Midbrain (tissue), 1 donor: ENCODE measurements at regions not wholly inside any gene's neighbourhood (a gene's known extent, or its start where the extent isn't known, plus 50 kb on each side); places are given as distances from the start of the nearest gene placed in this dataset.

ENCODE experiments used
- DNase-seq: peaks from one replicate; lab custom pipeline; 2025; lab: John Stamatoyannopoulos, UW

- no peak for DNase-seq
These were observed 201.7 kb upstream of the NLRP1 start for GRCh38 chr17:5785867-5786509.

- DNase-seq, result no peak
These were observed 202.2 kb upstream of the NLRP1 start for GRCh38 chr17:5786510-5786875.

- no peak for DNase-seq
These were observed 204.1 kb upstream of the NLRP1 start for GRCh38 chr17:5788266-5788900.

- no peak for DNase-seq
These were observed 205.2 kb upstream of the NLRP1 start for GRCh38 chr17:5789528-5789927.

GRCh38 chr17:5793157-5793556 lies 208.8 kb upstream of the NLRP1 start:
- no peak for DNase-seq

- DNase-seq, result no peak
These were observed 209.6 kb upstream of the NLRP1 start for GRCh38 chr17:5793899-5794298.

GRCh38 chr17:5794385-5794784 lies 210.1 kb upstream of the NLRP1 start:
- DNase-seq, result no peak

GRCh38 chr17:5794881-5795506 lies 210.7 kb upstream of the NLRP1 start:
- DNase-seq, result no peak

- DNase-seq, result no peak
These were observed 213.2 kb upstream of the NLRP1 start for GRCh38 chr17:5797447-5798050.

GRCh38 chr17:5798094-5798493 lies 213.8 kb upstream of the NLRP1 start:
- DNase-seq, result no peak

GRCh38 chr17:5800131-5800530 lies 215.8 kb upstream of the NLRP1 start:
- no peak for DNase-seq

GRCh38 chr17:5800646-5801045 lies 216.3 kb upstream of the NLRP1 start:
- DNase-seq, result no peak

- DNase-seq, result no peak
These were observed 219.9 kb upstream of the NLRP1 start for GRCh38 chr17:5804251-5804650.

- no peak for DNase-seq
These were observed 224.7 kb upstream of the NLRP1 start for GRCh38 chr17:5809056-5809455.

GRCh38 chr17:5809580-5810188 lies 225.4 kb upstream of the NLRP1 start:
- DNase-seq, result no peak

- no peak for DNase-seq
These were observed 228.3 kb upstream of the NLRP1 start for GRCh38 chr17:5812590-5812989.

GRCh38 chr17:5813357-5813756 lies 229.0 kb upstream of the NLRP1 start:
- DNase-seq, result no peak

- DNase-seq, result no peak
These were observed 231.1 kb upstream of the NLRP1 start for GRCh38 chr17:5815396-5815795.

- no peak for DNase-seq
These were observed 232.3 kb upstream of the NLRP1 start for GRCh38 chr17:5816491-5817070.

GRCh38 chr17:5817475-5818395 lies 233.4 kb upstream of the NLRP1 start:
- DNase-seq, result no peak

- DNase-seq, result no peak
These were observed 235.1 kb upstream of the NLRP1 start for GRCh38 chr17:5819396-5819795.
